HG02884 (cell line): ENCODE measurements at regions not wholly inside any gene's neighbourhood (a gene's known extent, or its start where the extent isn't known, plus 50 kb on each side); places are given as distances from the start of the nearest gene placed in this dataset.

Source experiments
- ATAC-seq: cut with Tn5 transposase; IDR thresholded peaks from one replicate; pipeline ENCODE4 v1.9.1; 2021; ENCODE audit warnings: mild to moderate bottlenecking, moderate library complexity; ENCODE audit not compliant: unreplicated experiment

DNA sequence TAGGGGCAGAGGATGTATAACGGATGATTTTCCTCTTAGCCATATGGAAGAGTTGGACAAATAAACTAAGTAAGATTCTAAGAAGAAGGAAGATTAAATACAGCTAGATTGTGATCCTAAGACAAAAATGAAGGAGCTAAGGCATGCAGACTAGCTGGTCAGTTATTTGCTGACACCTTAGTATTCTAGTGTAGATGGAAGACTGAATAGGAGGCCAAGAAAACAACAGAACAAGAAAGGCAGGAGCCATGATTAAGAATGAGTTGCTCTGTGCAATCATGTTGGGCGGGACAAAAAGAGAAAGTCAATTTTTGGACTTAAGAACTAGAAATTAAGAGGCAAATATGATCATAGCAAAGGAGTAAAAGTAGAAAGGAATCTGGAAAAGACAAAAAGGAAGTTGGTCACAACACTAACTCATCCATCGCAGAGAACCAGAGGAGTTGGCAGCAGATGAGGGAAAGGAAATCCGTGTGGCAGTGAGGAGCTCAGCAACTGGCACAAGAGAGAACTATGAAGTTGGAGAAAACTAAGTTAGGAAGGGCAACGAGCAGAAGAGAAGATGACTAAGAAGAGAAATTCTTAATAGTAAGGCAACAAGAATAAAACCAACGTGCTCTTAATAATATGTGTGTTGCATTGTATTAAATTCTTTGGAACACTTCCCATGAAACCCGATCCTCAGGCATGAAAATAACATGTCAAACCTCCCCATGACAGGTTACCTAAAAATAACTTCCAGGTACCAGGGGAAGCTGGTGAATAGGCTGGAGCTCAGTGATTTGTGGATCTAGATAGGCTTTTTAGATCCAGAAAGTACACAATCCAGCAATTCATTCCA lies 234.4 kb downstream of the LTN1 start:
- no peak for ATAC-seq

DNA sequence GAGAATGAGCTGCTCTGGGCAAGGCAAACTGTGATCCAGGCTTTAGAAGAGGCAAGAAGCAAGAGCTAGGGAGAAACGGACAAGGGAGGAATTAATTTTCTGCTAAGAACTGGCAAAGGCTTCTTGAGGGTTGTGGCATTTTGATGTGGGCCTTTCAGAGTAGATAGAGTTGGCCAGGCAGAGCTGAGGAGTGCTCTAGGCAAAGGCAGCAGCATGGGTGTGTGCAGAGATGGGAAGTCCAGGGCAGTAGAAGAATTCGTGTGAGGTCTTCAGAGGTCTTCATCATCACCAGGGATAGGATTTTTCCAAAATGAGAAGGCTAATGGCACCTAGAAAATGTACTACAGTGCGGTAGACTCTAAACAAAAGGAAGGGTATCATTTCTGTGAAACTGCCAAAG lies 237.8 kb downstream of the LTN1 start:
- ATAC-seq = no peak

DNA sequence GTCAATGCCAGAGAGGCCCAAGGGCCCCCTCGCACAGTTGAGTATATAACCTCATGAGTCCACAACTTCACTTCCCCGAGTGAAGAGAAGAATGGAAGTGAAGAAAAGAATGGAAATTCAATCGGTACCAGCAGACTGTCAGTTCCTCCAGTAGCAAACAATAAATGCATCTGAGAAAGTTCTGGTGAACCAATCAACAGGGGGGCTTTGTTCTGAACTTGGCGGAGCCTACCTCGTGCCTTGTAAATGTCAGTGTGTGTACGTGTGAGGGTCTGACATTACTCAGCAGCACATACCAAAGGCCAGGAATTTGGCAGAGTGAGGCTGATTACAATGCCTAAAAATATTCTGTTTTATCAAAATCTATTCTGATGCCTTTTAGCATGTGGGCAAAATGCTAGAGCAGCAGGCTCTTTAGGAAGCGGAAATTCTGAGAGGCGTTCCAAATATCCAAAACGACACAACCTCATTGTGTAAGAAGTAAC lies 238.5 kb downstream of the LTN1 start:
- ATAC-seq = no peak

DNA sequence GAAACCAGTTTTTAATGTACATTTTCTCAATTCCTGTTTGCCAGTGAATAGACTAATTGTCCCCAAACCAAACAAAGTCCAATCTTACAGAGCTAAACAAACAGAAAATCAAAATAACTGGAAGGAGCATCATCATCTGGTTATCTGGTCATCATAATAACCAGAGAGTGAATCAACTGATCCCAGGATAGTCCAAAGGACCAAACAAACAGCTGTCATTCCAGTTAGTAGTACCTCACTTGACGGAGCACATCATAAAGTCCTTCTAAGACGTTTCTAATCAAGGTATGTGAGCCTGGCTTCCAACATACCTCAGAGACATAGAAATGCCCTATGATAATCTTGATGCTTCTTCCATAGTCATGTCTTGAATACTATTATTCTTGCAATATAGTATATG lies 240.5 kb downstream of the LTN1 start:
- ATAC-seq = no peak

DNA sequence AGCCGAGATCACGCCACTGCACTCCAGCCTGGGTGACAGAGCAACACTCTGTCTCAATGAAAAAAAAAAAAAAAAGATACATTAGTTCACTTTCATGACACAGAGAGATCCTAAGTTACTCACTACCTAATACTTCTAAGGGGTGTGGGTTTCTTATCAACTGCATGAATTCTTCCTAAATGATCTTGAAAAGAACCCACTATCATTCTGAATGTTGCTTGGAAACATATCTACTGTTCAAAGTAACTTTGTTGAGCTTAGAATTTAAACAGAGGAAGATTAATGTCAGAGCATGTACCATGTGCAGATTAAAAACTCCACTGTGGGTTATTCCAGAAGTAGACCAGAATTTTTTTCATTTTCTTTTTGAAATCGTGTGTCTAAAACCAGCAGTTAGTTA lies 241.5 kb downstream of the LTN1 start:
- no peak for ATAC-seq

DNA sequence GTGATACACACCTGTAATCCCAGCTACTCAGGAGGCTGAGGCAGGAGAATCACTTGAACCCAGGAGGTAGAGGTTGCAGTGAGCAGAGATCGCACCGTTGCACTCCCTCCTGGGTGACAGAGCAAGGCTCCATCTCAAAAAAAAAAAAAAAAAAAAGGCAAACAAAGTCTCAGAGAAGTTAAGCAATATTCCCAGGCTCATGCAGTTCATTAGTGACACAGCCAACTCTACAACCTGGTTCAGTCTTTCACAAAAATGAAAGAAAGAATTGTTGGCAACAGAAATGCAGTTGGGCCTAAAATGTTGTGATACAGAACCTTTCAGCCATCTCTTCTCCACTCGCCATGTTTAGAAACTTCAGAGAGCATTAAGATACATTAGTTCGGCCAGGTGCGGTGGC lies 242.1 kb downstream of the LTN1 start:
- no peak for ATAC-seq

DNA sequence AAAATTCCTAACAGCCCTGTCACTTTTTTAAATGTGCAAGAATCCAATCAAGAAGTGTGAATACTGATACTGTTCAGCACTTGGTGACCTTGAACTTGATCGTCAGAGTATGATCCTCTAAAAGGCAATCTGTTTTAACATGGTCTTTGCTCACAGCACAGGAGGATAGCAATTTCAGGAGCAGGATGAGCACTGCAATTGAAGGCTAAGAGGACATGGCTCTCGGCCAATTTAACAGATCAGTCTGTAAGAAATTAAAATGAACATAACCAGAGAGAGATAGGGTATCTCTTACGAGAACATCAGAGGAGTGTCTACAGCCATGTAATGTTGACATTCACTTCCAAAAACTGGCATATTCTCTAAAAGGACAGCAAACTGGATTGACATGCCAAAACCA lies 243.1 kb downstream of the LTN1 start:
- no peak for ATAC-seq

DNA sequence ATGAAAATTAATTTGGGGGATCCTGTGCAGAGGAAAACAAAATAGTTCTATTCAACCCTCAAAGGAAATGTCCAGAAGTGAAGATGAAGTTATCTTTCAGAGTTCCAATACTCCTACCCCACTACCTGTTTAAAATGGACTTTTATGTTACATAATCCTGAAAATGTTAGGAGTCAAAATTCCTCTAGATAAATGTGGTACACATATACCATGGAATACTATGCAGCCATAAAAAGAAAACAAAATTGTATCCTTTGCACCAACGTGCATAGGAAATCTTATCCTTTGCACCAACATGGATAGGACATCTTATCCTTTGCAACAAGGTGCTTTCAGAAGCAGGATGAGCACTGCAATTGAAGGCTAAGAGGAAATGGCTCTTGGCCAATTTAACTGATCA lies 245.2 kb downstream of the LTN1 start:
- ATAC-seq = no peak

DNA sequence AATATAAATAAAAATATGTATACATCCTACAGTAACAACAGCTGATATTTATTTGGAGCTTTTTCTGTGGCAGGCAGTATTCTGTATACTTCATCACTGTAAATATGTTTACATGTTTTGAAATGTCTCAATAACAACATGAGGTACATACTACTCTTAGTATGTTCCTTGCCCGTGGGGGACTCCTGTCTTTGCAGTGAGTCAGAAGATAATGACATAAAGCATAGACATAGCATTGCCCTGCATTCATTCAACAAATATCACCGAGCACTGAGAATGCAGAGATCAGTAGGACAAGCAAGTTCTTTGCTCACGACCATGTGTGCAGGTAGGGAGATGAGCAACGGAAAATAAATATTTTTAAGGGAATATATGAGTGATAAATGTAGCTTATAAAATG lies 246.5 kb downstream of the LTN1 start:
- no peak for ATAC-seq

DNA sequence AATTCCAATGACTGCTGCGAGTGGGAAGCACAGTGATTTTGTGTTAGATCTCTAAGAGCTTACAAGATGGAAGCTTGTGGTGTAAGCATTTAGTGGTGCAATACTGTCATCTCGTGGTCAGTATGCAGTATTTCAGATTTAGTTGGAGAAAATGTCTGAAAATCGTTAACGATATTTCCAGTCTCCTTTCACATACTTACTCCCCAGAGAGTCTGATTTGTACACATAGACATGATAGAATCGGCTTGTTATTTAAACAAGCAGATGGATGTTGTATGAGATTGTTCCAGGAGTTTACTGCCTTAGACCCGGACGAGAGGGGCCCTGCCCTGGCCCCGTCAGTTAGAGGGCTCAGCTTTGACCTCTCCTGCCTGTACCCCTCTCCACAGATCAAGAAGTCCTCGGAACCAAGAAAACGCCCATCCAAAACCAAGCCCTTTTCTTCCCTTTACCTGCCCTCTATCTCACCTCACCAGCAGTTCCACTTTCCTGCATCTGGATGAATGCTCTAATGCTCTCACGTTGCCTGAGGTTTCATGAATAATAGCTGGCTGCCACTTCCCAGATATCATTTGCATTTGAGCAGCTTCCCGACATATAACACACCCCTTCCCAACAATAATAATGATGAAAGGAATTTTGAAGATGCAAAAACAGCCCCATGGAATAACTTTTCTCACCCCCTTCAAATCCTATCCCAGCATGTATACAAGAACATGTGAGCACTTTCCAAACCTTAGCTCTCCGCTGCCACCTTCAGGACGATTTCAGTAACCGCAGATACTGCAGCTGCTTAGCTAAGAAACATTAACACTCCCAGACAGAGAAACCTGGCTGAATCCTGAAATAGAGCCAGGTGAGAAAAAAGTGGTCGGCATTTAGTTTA lies 247.3 kb downstream of the LTN1 start:
- peak; percentile 78 for ATAC-seq

DNA sequence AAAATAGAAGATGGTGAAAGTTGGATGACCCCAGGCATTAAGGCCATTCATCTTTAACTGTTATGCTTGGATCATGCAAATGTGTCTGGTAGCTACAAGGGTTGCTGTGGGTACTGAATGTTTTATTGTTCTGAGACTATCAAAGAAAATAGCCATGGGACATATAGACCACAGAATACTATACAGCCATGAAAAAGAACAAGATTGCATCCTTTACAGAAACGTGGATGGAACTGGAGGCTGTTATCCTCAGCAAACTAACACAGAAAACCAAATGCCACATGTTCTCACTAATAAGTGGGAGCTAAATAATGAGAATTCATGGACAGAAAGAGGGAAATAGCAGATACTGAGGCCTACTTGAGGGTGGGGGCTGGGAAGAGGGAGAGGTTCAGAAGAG lies 249.0 kb downstream of the LTN1 start:
- ATAC-seq = no peak

DNA sequence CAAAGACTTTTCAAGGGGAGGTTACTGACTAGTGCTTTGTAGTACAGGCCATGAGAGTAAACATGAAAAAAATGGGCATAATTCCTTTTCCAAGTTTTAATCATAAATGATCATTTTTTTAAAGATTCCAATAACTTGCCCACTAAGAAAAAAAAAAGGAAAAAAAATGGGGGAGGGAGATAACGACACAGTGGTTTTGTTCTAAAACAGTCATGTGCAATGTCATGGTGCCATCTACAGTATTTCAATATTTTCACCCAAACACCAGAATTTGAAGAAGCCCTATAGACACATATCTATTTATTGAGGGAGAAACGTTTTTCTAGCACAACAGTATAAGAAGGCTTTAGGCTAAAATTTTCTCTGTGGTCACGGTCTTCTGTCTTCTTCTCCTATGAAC lies 250.2 kb downstream of the LTN1 start:
- no peak for ATAC-seq

DNA sequence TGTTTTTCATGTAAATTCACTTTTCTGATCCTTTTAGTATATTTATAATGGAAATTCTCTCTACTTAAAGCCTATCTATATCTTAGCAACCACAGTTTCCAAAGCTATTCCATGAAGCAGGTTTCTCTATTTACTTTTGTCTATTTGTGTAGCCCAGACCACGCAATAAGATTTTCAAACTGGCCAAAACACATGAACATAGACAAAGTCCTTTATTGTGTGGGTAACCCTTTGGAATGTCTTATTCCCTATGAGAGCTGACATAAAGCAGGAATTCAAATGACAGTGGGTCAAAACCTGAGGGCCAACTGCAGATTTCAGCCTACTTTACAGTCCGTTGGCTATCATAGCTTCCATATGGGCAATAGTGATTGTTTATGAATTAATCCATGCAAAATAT lies 252.6 kb downstream of the LTN1 start:
- ATAC-seq = no peak

DNA sequence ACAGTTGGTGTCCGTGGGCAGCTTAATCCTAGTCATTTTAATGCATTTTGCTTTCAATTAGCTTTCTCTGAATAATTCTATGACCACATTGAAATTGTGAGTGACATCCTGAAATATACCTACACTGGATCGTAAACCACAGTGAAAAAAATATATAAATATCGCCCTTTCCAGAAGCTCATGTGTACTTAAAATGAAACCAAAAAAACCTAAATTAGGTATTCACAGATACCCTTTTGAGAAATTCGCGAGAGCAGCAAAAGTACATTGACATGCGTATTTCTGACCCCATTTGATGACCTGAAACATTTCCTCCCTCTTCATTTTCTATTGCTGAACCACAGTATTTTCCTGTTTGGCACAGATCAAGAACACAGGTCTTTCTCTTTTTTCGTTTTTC lies 253.8 kb downstream of the LTN1 start:
- peak; percentile 86 for ATAC-seq

DNA sequence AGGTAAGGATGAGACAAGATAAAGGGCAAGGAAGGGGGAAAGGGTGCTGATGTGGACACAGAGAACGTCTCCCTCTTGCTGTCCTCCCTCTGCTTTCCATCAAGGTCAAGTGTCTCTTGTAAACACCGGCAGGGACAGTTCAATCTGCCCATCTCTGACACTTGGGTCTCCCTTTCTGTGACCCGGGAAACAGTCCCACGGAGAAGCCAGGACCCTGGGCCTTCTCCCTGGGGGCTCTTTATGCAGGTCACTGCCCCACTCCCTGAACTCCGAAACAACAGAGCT lies 254.3 kb downstream of the LTN1 start:
- ATAC-seq = no peak

DNA sequence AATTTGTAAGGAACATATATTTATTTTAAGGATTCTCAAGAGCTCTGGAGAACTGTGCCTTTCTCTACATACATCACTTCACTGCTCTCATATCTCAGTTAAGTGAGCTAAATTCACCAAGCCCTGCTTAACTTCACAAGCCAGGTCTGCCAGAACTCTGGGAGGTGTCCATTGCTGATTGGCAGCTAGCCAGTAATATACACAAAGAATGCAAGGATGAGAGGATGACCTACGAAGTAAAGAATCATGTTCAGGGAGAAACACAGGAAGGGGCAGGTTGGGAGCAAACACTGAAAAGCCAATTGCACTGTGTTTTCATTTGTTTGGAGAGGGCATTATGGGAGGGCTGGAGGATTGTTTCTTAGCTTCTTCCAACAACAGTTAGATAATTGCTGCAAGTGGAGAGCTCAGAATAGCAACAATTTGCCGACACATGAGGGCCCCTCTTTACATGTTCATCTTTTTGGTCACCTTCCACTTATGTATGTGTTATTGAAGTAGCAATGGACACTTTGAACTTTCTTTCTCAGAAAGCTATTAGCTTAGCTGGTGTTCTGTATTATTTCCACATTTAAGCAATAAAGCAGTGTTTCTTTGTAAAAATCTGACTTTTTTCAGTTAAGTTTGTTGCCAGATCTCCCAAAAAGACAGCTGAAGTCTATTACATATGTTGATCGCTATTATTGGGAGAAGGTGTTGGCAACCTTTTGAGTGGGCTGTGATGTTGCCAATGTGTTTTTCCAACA lies 254.8 kb downstream of the LTN1 start:
- no peak for ATAC-seq

DNA sequence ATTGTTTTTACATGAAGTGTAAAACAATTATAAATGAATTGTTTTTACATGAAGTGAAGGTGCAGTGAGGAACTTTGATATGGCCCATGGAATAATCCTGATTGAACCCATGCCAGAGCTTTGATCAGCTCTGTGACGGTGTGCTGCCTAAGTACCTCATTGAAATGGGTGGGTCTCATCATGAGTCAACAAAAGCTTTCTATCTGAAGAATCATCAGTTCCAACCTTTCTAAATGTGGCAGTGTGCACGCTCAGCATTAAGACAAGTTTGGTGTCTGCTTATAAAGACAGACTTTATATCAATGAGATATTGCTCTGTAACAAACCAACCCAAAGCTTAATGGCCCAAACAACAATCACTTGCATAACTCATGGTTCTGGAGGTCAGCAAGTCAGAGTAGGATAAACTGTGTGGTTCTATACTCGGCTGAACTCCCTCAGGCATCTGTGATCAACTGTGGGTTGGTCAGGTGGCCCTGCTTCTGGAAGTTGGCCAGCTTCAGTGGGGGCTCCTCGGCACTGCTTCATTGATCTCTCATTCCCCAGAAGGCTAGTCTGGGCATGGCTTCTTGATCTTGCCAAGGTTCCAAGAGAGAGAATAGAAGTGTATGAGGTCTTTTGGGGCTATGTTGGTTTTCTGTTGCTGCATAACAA lies 258.0 kb downstream of the LTN1 start:
- no peak for ATAC-seq

DNA sequence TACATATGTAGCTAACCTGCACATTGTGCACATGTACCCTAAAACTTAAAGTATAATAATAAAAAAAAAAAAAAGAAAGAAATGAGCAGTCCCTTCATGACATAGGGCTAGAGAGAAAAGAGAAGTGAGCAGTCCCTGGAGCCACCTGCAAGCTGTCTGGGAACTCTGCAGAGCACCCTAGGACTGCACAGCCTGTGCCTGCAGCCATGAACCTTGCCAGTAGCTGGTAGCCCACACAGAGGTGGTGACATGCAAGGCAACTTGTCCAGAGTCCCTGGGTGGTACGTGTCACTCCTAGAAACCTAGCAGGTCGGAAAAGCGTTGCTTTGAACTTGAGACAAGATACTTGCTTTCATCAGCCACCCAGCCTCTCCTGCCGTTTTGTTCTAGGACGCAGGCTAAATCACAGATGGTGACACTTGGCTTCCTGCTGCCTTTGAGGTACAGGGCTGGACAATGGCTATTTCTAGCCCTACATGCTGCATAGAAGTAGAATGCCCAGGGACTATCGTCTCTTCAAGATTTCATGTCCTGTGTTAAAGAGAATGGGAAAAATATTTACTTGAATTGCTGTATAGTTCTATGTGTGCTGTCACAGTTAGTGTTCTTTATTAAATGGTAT lies 260.9 kb downstream of the LTN1 start:
- no peak for ATAC-seq

DNA sequence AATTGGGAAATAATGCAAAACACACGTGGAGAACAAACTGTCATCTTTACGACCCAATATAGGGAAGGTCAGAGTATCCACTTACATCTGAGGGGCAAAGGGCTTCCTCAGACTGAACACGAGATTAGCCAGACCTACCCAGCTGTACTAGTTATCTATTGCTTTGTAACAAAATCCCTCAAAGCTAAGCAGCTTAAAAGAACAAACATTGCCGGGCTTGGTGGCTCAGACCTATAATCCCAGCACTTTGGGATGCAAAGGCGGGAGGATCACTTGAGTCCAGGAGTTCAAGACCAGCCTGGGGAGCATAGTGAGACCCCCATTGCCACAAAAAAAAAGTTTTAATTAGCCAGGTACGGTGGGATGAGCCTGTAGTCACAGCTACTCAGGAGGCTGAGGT lies 262.8 kb downstream of the LTN1 start:
- no peak for ATAC-seq

DNA sequence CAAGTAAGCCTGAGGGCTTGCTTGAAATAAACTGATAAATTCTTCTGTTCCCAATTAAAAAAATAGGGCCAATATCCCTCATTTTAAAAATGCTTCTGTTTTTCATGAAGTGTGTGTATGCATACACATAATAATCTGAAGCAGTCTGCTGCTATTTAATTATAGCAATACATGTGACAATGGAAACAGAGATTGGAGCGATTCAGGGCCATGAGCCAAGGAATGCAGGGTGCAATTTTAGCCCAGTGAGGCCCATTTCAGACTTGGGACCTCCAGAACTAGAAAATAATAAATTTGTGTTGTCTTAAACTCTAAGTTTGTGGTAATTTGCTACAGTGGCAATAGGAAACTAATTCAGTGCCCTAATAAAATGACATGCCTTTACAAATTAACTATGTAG lies 264.9 kb downstream of the LTN1 start:
- no peak for ATAC-seq

DNA sequence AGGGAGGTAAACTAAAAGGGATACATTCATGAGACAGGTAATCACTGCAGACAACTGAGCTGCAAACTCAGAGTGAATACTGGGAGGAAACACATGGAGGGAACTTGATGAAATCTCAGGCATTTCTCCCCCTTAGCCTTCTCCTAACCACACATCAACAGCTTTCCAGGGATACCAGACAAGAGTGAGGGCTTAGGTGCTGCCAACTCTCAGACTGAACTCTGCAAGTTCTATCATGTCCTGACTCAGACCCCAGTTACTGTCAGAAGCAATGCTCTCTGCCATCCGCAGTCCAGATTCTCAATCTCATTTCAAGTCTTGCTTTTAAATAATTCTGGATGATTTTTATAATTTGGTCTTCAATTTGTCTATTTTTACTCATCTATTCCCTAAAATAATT lies 267.3 kb downstream of the LTN1 start:
- ATAC-seq = no peak
